Activated T-cell treated with anti-CD3 and anti-CD28 coated beads, Interleukin-2, amount 50 U/mL, for 72 hours (primary cell): ENCODE measurements at regions not wholly inside any gene's neighbourhood (a gene's known extent, or its start where the extent isn't known, plus 50 kb on each side); places are given as distances from the start of the nearest gene placed in this dataset.
"Not testable (repeated sequence)": the region's sequence is repeated elsewhere in the genome, so short reads cannot be mapped to it uniquely, and the experiment has no call there.

Experiments used
- ATAC-seq, 2 donors: fragments of 150-1000 bp; cut with Tn5 transposase; replicated peaks in 1 of 2; 2 replicates each; pipeline ENCODE4 v1.10.0; 2021; ENCODE audit warnings: moderate library complexity in 2 of 2, mild to moderate bottlenecking in 1 of 2
- DNase-seq, 2 donors: peaks; one replicate each; pipeline ENCODE4 v3.0.0; 2021 to 2022; ENCODE audit warnings: mixed read lengths in 1 of 2
- H3K27ac Mint-ChIP-seq: one replicate; pipeline ENCODE4 v1.8.0; 2022; ENCODE audit warnings: mild to moderate bottlenecking, moderate library complexity, mixed read lengths
- H3K27me3 Mint-ChIP-seq: one replicate; pipeline ENCODE4 v1.8.0; 2022; ENCODE audit warnings: low read depth, mixed read lengths
- H3K36me3 Mint-ChIP-seq, 2 donors: one replicate each; pipeline ENCODE4 v1.8.0; 2022; ENCODE audit warnings: mixed read lengths in 2 of 2, mild to moderate bottlenecking in 1 of 2; ENCODE audit not compliant: insufficient read depth in 2 of 2
- H3K4me1 Mint-ChIP-seq: one replicate; pipeline ENCODE4 v1.8.0; 2022; ENCODE audit warnings: low read depth, mixed read lengths
- H3K4me3 Mint-ChIP-seq, 2 donors: one replicate each; pipeline ENCODE4 v1.8.0; 2022; ENCODE audit warnings: mild to moderate bottlenecking in 2 of 2, mixed read lengths in 2 of 2, moderate library complexity in 2 of 2
- H3K9me3 Mint-ChIP-seq, 2 donors: one replicate each; pipeline ENCODE4 v1.8.0; 2022; ENCODE audit warnings: mixed read lengths in 2 of 2

- no peaks in the 10 kb centered on the region for H3K9me3 Mint-ChIP-seq
- H3K27ac Mint-ChIP-seq: no peak overlapping the region
- ATAC-seq: no peak
- H3K4me1 Mint-ChIP-seq: no peaks in the 10 kb centered on the region
- no peak for DNase-seq
- H3K36me3 Mint-ChIP-seq: no peaks in the 10 kb centered on the region
- H3K4me3 Mint-ChIP-seq: no peak overlapping the region
- no peaks in the 10 kb centered on the region for H3K27me3 Mint-ChIP-seq
Observed at GRCh38 chr20:39960522-39961428, 728.3 kb downstream of the MAFB start.

- ATAC-seq, H3K9me3 Mint-ChIP-seq, H3K27me3 Mint-ChIP-seq: not testable (repeated sequence)
Observed at GRCh38 chr20:39957911-39958310, 731.1 kb downstream of the MAFB start.

GRCh38 chr20:39954621-39955020, 734.4 kb downstream of the MAFB start:
- DNase-seq: no peak
- ATAC-seq: no peak
- peaks cover 0 to 2% of the 10 kb centered on the region in 2 donors for H3K9me3 Mint-ChIP-seq
- H3K36me3 Mint-ChIP-seq: no peaks in the 10 kb centered on the region
- no peaks in the 10 kb centered on the region for H3K4me1 Mint-ChIP-seq
- no peaks in the 10 kb centered on the region for H3K27me3 Mint-ChIP-seq
- H3K27ac Mint-ChIP-seq: no peak overlapping the region
- no peak overlapping the region for H3K4me3 Mint-ChIP-seq

More at GRCh38 chr20:39957911-39958310, 731.1 kb downstream of the MAFB start:
- H3K27ac Mint-ChIP-seq, H3K4me1 Mint-ChIP-seq, DNase-seq, H3K36me3 Mint-ChIP-seq, H3K4me3 Mint-ChIP-seq: not testable (repeated sequence)

GRCh38 chr20:39946931-39947330, 742.1 kb downstream of the MAFB start:
- H3K4me1 Mint-ChIP-seq: no peaks in the 10 kb centered on the region
- H3K36me3 Mint-ChIP-seq: no peaks in the 10 kb centered on the region
- H3K27ac Mint-ChIP-seq: no peak overlapping the region
- no peak for ATAC-seq
- H3K9me3 Mint-ChIP-seq: peaks cover 0 to 6% of the 10 kb centered on the region in 2 donors
- no peaks in the 10 kb centered on the region for H3K27me3 Mint-ChIP-seq
- no peak for DNase-seq
- H3K4me3 Mint-ChIP-seq: no peak overlapping the region

GRCh38 chr20:39946053-39946810, 742.8 kb downstream of the MAFB start:
- Mint-ChIP-seq H3K27ac (no peak overlapping the region), H3K27me3 (no peaks in the 10 kb centered on the region), H3K36me3 (no peaks in the 10 kb centered on the region), H3K4me1 (no peaks in the 10 kb centered on the region), H3K9me3 (peaks cover 0 to 6% of the 10 kb centered on the region in 2 donors), H3K4me3 (no peak overlapping the region)
- ATAC-seq (no peak), DNase-seq (no peak)

GRCh38 chr20:39944861-39945260, 744.2 kb downstream of the MAFB start:
- Mint-ChIP-seq H3K4me1 (no peaks in the 10 kb centered on the region), H3K4me3 (no peak overlapping the region), H3K27ac (no peak overlapping the region), H3K9me3 (peaks cover 0 to 4% of the 10 kb centered on the region in 2 donors), H3K36me3 (no peaks in the 10 kb centered on the region), H3K27me3 (no peaks in the 10 kb centered on the region)
- no peak for ATAC-seq
- no peak for DNase-seq

- Mint-ChIP-seq H3K27ac (no peak overlapping the region), H3K4me3 (no peak overlapping the region), H3K4me1 (no peaks in the 10 kb centered on the region), H3K9me3 (peaks cover 0 to 4% of the 10 kb centered on the region in 2 donors), H3K27me3 (no peaks in the 10 kb centered on the region), H3K36me3 (no peaks in the 10 kb centered on the region)
- ATAC-seq (no peak), DNase-seq (no peak)
Observed at GRCh38 chr20:39943336-39943735, 745.7 kb downstream of the MAFB start.

- ATAC-seq (no peak), DNase-seq (no peak)
- H3K27me3 Mint-ChIP-seq: no peaks in the 10 kb centered on the region
- H3K4me3 Mint-ChIP-seq: no peak overlapping the region
- H3K36me3 Mint-ChIP-seq: no peaks in the 10 kb centered on the region
- H3K4me1 Mint-ChIP-seq: no peaks in the 10 kb centered on the region
- H3K9me3 Mint-ChIP-seq: peaks cover 0 to 4% of the 10 kb centered on the region in 2 donors
- no peak overlapping the region for H3K27ac Mint-ChIP-seq
Observed at GRCh38 chr20:39941245-39941644, 747.8 kb downstream of the MAFB start.

GRCh38 chr20:39939241-39939865, 749.7 kb downstream of the MAFB start:
- Mint-ChIP-seq H3K4me3 (no peak overlapping the region), H3K9me3 (no peaks in the 10 kb centered on the region), H3K4me1 (no peaks in the 10 kb centered on the region), H3K27ac (no peak overlapping the region), H3K36me3 (no peaks in the 10 kb centered on the region), H3K27me3 (no peaks in the 10 kb centered on the region)
- ATAC-seq (no peak), DNase-seq (no peak)

GRCh38 chr20:39936401-39936800, 752.6 kb downstream of the MAFB start:
- Mint-ChIP-seq H3K4me1 (no peaks in the 10 kb centered on the region), H3K36me3 (no peaks in the 10 kb centered on the region), H3K4me3 (no peak overlapping the region), H3K27ac (no peak overlapping the region), H3K9me3 (no peaks in the 10 kb centered on the region), H3K27me3 (no peaks in the 10 kb centered on the region)
- ATAC-seq (no peak), DNase-seq (no peak)

GRCh38 chr20:39935901-39936300, 753.1 kb downstream of the MAFB start:
- Mint-ChIP-seq H3K27ac (no peak overlapping the region), H3K4me3 (no peak overlapping the region), H3K9me3 (no peaks in the 10 kb centered on the region), H3K4me1 (no peaks in the 10 kb centered on the region), H3K36me3 (no peaks in the 10 kb centered on the region), H3K27me3 (no peaks in the 10 kb centered on the region)
- ATAC-seq: no peak
- DNase-seq: no peak

GRCh38 chr20:39916236-39916765, 772.7 kb downstream of the MAFB start:
- no peaks in the 10 kb centered on the region for H3K27me3 Mint-ChIP-seq
- H3K36me3 Mint-ChIP-seq: no peaks in the 10 kb centered on the region
- H3K4me1 Mint-ChIP-seq: no peaks in the 10 kb centered on the region
- peaks cover 2 to 3% of the 10 kb centered on the region in 2 donors for H3K9me3 Mint-ChIP-seq
- H3K4me3 Mint-ChIP-seq: no peak overlapping the region
- DNase-seq (no peak), ATAC-seq (no peak)
- H3K27ac Mint-ChIP-seq: no peak overlapping the region

GRCh38 chr20:39913274-39913673, 775.8 kb downstream of the MAFB start:
- Mint-ChIP-seq H3K27me3 (no peaks in the 10 kb centered on the region), H3K4me3 (no peak overlapping the region), H3K27ac (no peak overlapping the region), H3K36me3 (no peaks in the 10 kb centered on the region), H3K4me1 (no peaks in the 10 kb centered on the region), H3K9me3 (no peaks in the 10 kb centered on the region)
- DNase-seq: no peak
- peak in 1 of 2 donors; percentile 13 for ATAC-seq
